CD14-positive monocyte (primary cell): ENCODE measurements at regions not wholly inside any gene's neighbourhood (a gene's known extent, or its start where the extent isn't known, plus 50 kb on each side); places are given as distances from the start of the nearest gene placed in this dataset.

ENCODE experiments used
- DNase-seq, 3 donors: peaks; one replicate each; pipeline ENCODE4 v3.0.0-alpha.2; 2011 to 2022
- H2AFZ ChIP-seq: 2 replicates; pipeline ENCODE4 v1.6.0; 2012; ENCODE audit warnings: mild to moderate bottlenecking, low read depth, low read length, inconsistent platforms; ENCODE audit not compliant: insufficient read depth, poor library complexity, severe bottlenecking
- H3K27ac ChIP-seq, 2 donors: 1 replicate in 1 of 2; 2 replicates in 1 of 2; pipeline ENCODE4 v1.5.1; 2012 to 2013; ENCODE audit warnings: low read length in 2 of 2, control low read depth in 1 of 2, inconsistent platforms in 1 of 2, low read depth in 1 of 2, mild to moderate bottlenecking in 1 of 2
- H3K27me3 ChIP-seq, 2 donors: one replicate each; pipeline versions ENCODE4 v1.6.0 to v1.6.1; 2011 to 2013; ENCODE audit warnings: low read length in 2 of 2; ENCODE audit not compliant: control insufficient read depth in 2 of 2, insufficient read depth in 2 of 2
- H3K36me3 ChIP-seq, 2 donors: replicated peaks in 1 of 2; 1 replicate in 1 of 2; 2 replicates in 1 of 2; pipeline versions ENCODE4 v1.5.1 to v1.6.1; 2012 to 2013; ENCODE audit warnings: low read length in 2 of 2, control low read depth in 1 of 2, inconsistent platforms in 1 of 2, mild to moderate bottlenecking in 1 of 2; ENCODE audit not compliant: insufficient read depth in 2 of 2, control insufficient read depth in 1 of 2
- H3K4me1 ChIP-seq, 2 donors: 1 replicate in 1 of 2; 2 replicates in 1 of 2; pipeline versions ENCODE4 v1.5.1 to v1.6.1; 2012 to 2013; ENCODE audit warnings: low read length in 2 of 2, control low read depth in 1 of 2, inconsistent platforms in 1 of 2, mild to moderate bottlenecking in 1 of 2, moderate library complexity in 1 of 2; ENCODE audit not compliant: insufficient read depth in 2 of 2, control insufficient read depth in 1 of 2
- H3K4me2 ChIP-seq: replicated peaks from 2 replicates; pipeline ENCODE3; 2012; ENCODE audit warnings: low read length, moderate library complexity, mild to moderate bottlenecking; ENCODE audit not compliant: poor library complexity, severe bottlenecking; ENCODE audit errors: extremely low read depth
- H3K4me3 ChIP-seq, 3 experiments: fragments of 200-600 bp in 1 of 3; sonication (generic) in 1 of 3; replicated peaks in 1 of 3; 1 replicate in 2 of 3; 2 replicates in 1 of 3; pipeline ENCODE4 v1.5.1; 2011 to 2013; ENCODE audit warnings: low read length in 3 of 3, mild to moderate bottlenecking in 3 of 3, control low read depth in 2 of 3, low read depth in 2 of 3, inconsistent platforms in 1 of 3, moderate library complexity in 1 of 3
- H3K79me2 ChIP-seq: 2 replicates; pipeline ENCODE4 v1.6.0; 2012; ENCODE audit warnings: mild to moderate bottlenecking, control low read depth, inconsistent platforms, low read length, moderate library complexity; ENCODE audit not compliant: insufficient read depth
- H3K9ac ChIP-seq: 2 replicates; pipeline ENCODE4 v1.6.0; 2017; ENCODE audit warnings: low read length, mild to moderate bottlenecking; ENCODE audit not compliant: insufficient read depth, poor library complexity, severe bottlenecking
- H3K9me3 ChIP-seq, 2 donors: replicated peaks in 1 of 2; 1 replicate in 1 of 2; 2 replicates in 1 of 2; pipeline versions ENCODE4 v1.5.1 to v1.6.1; 2012 to 2013; ENCODE audit warnings: low read length in 2 of 2, control low read depth in 1 of 2; ENCODE audit not compliant: control insufficient read depth in 1 of 2, insufficient read depth in 1 of 2
- H4K20me1 ChIP-seq: 2 replicates; pipeline ENCODE4 v1.6.0; 2012; ENCODE audit warnings: mild to moderate bottlenecking, low read length, control low read depth, moderate library complexity; ENCODE audit not compliant: insufficient read depth
- H3K27ac Mint-ChIP-seq, 7 donors: one replicate each; pipeline ENCODE4 v1.8.0; 2020; ENCODE audit warnings: mild to moderate bottlenecking in 7 of 7, mixed read lengths in 7 of 7, moderate library complexity in 6 of 7, inconsistent platforms in 2 of 7
- H3K27me3 Mint-ChIP-seq, 3 donors: one replicate each; pipeline ENCODE4 v1.8.0; 2021 to 2022; ENCODE audit warnings: low read depth in 3 of 3, mild to moderate bottlenecking in 3 of 3, mixed read lengths in 3 of 3, moderate library complexity in 3 of 3, inconsistent platforms in 1 of 3
- H3K36me3 Mint-ChIP-seq, 2 donors: one replicate each; pipeline ENCODE4 v1.8.0; 2020; ENCODE audit warnings: mixed read lengths in 2 of 2, inconsistent platforms in 1 of 2, mild to moderate bottlenecking in 1 of 2
- H3K4me1 Mint-ChIP-seq: one replicate; pipeline ENCODE4 v1.8.0; 2020; ENCODE audit warnings: mild to moderate bottlenecking, mixed read lengths
- H3K4me3 Mint-ChIP-seq, 2 donors: one replicate each; pipeline ENCODE4 v1.8.0; 2020; ENCODE audit warnings: mild to moderate bottlenecking in 2 of 2, mixed read lengths in 2 of 2, moderate library complexity in 1 of 2
- H3K9me3 Mint-ChIP-seq, 7 donors: one replicate each; pipeline ENCODE4 v1.8.0; 2020 to 2022; ENCODE audit warnings: mixed read lengths in 7 of 7, mild to moderate bottlenecking in 6 of 7, moderate library complexity in 6 of 7, inconsistent platforms in 2 of 7
- CTCF ChIP-seq: fragments of 200-600 bp; IDR thresholded peaks from one replicate; pipeline ENCODE4 v1.8.0; 2022; ENCODE audit warnings: antibody characterized with exemption, mild to moderate bottlenecking
- WGBS: methylation state at CpG from one replicate; pipeline ENCODE4 v1.1.5; 2013; ENCODE audit warnings: missing lambda C conversion rate; ENCODE audit not compliant: insufficient coverage; 5-methylcytosine and 5-hydroxymethylcytosine counted together
- intact Hi-C, 2 donors: fragments of 100-400 bp; cut with micrococcal nuclease; formaldehyde crosslinking; loops; one replicate each; pipeline versions ENCODE4 v1.15.0 to v1.15.1; 2023

- H3K36me3 Mint-ChIP-seq, result no peaks in the 10 kb centered on the region
- no peaks in the 10 kb centered on the region for H3K9me3 ChIP-seq
- H3K4me3 Mint-ChIP-seq, result no peak overlapping the region
- no CpG with 5 or more reads among the region's 1 CpG for WGBS
- H3K27ac ChIP-seq, result no peak overlapping the region
- TF ChIP-seq CTCF, result no peak
- H3K27me3 ChIP-seq, result peaks cover 14 to 19% of the 10 kb centered on the region in 2 donors
- peaks cover 12% of the 10 kb centered on the region for H3K4me1 Mint-ChIP-seq
- H3K4me1 ChIP-seq, result peaks cover 8% of the 10 kb centered on the region in 2 donors
- H3K9me3 Mint-ChIP-seq, result no peaks in the 10 kb centered on the region
- H3K9ac ChIP-seq, result no peak overlapping the region
- H4K20me1 ChIP-seq, result no peaks in the 10 kb centered on the region
- peaks cover 4 to 17% (median 10%) of the 10 kb centered on the region in 3 donors for H3K27me3 Mint-ChIP-seq
- no peaks in the 10 kb centered on the region for H3K36me3 ChIP-seq
- DNase-seq, result no peak
- H3K4me2 ChIP-seq, result no peak overlapping the region
- intact Hi-C loops, result no loop called here
- no peak overlapping the region for H2AFZ ChIP-seq
- H3K79me2 ChIP-seq, result no peaks in the 10 kb centered on the region
- H3K4me3 ChIP-seq, result no peak overlapping the region
- no peak overlapping the region for H3K27ac Mint-ChIP-seq
Observed at GRCh38 chr1:90341516-90341915, 346.6 kb downstream of the ZNF326 start.

- Mint-ChIP-seq H3K27ac (no peak overlapping the region), H3K4me3 (peak overlapping the region in 1 of 2 donors; percentile 9), H3K9me3 (no peaks in the 10 kb centered on the region), H3K4me1 (peaks cover 11% of the 10 kb centered on the region), H3K27me3 (peaks cover 6 to 23% (median 12%) of the 10 kb centered on the region in 3 donors), H3K36me3 (no peaks in the 10 kb centered on the region)
- peaks cover 14 to 19% of the 10 kb centered on the region in 2 donors for H3K27me3 ChIP-seq
- no peaks in the 10 kb centered on the region for H4K20me1 ChIP-seq
- no peaks in the 10 kb centered on the region for H3K9me3 ChIP-seq
- no peaks in the 10 kb centered on the region for H3K79me2 ChIP-seq
- no peak for DNase-seq
- no peak overlapping the region for H3K9ac ChIP-seq
- H2AFZ ChIP-seq, result no peak overlapping the region
- intact Hi-C loops, result no loop called here
- H3K27ac ChIP-seq, result no peak overlapping the region
- no peak overlapping the region for H3K4me3 ChIP-seq
- TF ChIP-seq CTCF, result no peak
- no peaks in the 10 kb centered on the region for H3K36me3 ChIP-seq
- no CpG with 5 or more reads among the region's 2 CpGs for WGBS
- peaks cover 8% of the 10 kb centered on the region in 2 donors for H3K4me1 ChIP-seq
- no peak overlapping the region for H3K4me2 ChIP-seq
Observed at GRCh38 chr1:90340606-90341005, 345.7 kb downstream of the ZNF326 start.
